ENCODE measurements at regions not wholly inside any gene's neighbourhood (a gene's known extent, or its start where the extent isn't known, plus 50 kb on each side); places are given as distances from the start of the nearest gene placed in this dataset.
A peak's percentile ranks its signal among the peaks of the same experiment; 100 is the strongest.

GRCh38 chr16:63188086-63188771 lies 1152.0 kb upstream of the CDH8 start:
- WGBS (ENCODE audit: low lambda C conversion rate, missing lambda C conversion rate): 81% methylated on average over 7 of the region's 7 CpGs
- no peaks in the 10 kb centered on the region for H3K4me1 ChIP-seq (ENCODE audit: insufficient read depth)
- no peaks in the 10 kb centered on the region for H3K79me2 ChIP-seq
- H3K27me3 ChIP-seq: no peaks in the 10 kb centered on the region
- H3K4me2 ChIP-seq: peak overlapping the region; percentile 57
- no peaks in the 10 kb centered on the region for H3K36me3 ChIP-seq (replicated peaks; ENCODE audit: insufficient read depth, low read depth)
- no peaks in the 10 kb centered on the region for H4K20me1 ChIP-seq (ENCODE audit: insufficient read depth, poor library complexity, severe bottlenecking)
- no peak overlapping the region for H3K27ac ChIP-seq
- no peaks in the 10 kb centered on the region for H3K9me2 ChIP-seq (replicated peaks; ENCODE audit: insufficient read depth)
- no peak for TF ChIP-seq EZH2phosphoT487 (IDR thresholded peaks at IDR 0.05; ENCODE audit: low read depth, severe bottlenecking, unreplicated experiment)
- TF ChIP-seq EZH2 (IDR thresholded peaks at IDR 0.05; ENCODE audit: borderline replicate concordance): no peak
- TF ChIP-seq, protein P1, sequence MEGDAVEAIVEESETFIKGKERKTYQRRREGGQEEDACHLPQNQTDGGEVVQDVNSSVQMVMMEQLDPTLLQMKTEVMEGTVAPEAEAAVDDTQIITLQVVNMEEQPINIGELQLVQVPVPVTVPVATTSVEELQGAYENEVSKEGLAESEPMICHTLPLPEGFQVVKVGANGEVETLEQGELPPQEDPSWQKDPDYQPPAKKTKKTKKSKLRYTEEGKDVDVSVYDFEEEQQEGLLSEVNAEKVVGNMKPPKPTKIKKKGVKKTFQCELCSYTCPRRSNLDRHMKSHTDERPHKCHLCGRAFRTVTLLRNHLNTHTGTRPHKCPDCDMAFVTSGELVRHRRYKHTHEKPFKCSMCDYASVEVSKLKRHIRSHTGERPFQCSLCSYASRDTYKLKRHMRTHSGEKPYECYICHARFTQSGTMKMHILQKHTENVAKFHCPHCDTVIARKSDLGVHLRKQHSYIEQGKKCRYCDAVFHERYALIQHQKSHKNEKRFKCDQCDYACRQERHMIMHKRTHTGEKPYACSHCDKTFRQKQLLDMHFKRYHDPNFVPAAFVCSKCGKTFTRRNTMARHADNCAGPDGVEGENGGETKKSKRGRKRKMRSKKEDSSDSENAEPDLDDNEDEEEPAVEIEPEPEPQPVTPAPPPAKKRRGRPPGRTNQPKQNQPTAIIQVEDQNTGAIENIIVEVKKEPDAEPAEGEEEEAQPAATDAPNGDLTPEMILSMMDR (IDR thresholded peaks at IDR 0.05; ENCODE audit: poor library complexity): no peak
- H3K4me3 ChIP-seq: no peak overlapping the region
- H2AFZ ChIP-seq: peak overlapping the region; percentile 29
- DNase-seq (ENCODE audit: low spot score): peak; percentile 17
- H3K9me3 ChIP-seq (ENCODE audit: low read depth): no peaks in the 10 kb centered on the region

DNA sequence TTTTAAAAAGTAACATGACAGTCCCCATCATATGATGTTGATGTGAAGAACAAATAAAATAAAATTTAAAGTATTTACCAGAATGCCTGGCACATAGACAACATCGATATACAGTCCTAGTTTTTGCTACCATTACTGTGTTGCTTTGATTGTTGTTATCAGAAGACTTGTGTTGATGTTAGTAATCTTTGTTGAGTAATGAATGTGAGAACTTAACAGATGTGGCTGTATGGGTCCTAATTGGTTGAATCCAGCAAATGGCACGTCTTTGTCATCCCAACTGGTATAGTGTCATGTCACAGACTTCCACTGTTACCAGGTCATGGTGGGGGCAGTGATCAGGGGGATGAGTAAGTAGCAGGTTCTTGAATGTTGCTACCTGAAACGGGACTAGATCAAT lies 1151.4 kb upstream of the CDH8 start:
- Histone ChIP-seq H3K4me1 (ENCODE audit: insufficient read depth) (no peaks in the 10 kb centered on the region), H3K27me3 (no peaks in the 10 kb centered on the region), H3K9me2 (replicated peaks; ENCODE audit: insufficient read depth) (no peaks in the 10 kb centered on the region), H4K20me1 (ENCODE audit: insufficient read depth, poor library complexity, severe bottlenecking) (no peaks in the 10 kb centered on the region), H3K9me3 (ENCODE audit: low read depth) (no peaks in the 10 kb centered on the region), H3K79me2 (no peaks in the 10 kb centered on the region), H3K4me3 (no peak overlapping the region), H3K27ac (no peak overlapping the region), H3K36me3 (replicated peaks; ENCODE audit: insufficient read depth, low read depth) (no peaks in the 10 kb centered on the region), H2AFZ (peak overlapping the region; percentile 29), H3K4me2 (no peak overlapping the region)
- TF ChIP-seq EZH2 (IDR thresholded peaks at IDR 0.05; ENCODE audit: borderline replicate concordance) (no peak), EZH2phosphoT487 (IDR thresholded peaks at IDR 0.05; ENCODE audit: low read depth, severe bottlenecking, unreplicated experiment) (no peak)
- TF ChIP-seq, protein P1 (IDR thresholded peaks at IDR 0.05; ENCODE audit: poor library complexity): no peak
- WGBS (ENCODE audit: low lambda C conversion rate, missing lambda C conversion rate): 78% methylated on average over 3 of the region's 3 CpGs
- DNase-seq (ENCODE audit: low spot score): no peak

DNA sequence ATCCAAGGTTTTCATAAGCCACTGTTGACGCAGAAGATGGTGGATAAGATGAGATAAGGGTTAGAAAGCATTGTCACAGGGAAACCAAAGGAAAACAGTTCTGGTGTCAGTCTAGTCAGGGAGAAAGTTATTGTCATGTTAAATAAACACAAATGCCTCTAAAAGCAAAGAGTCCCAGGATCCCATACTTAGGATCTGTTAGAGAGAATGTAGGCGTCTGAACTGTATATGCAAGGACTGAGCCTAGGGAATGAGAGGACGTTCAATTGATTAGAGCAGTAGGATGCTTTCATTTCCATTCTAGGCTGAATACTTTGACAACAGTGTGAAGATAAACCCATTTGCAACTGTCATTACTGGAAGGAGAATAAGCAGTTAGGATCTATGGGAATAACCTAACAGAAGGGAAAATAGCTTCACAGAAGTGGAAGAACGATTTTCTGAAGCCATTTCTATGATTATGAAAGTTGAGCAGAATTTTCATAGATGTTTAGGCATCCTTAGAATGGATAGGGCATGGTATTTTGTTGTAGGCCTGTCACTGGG lies 1149.1 kb upstream of the CDH8 start:
- no peaks in the 10 kb centered on the region for H3K79me2 ChIP-seq
- 26% methylated on average over 4 of the region's 4 CpGs for WGBS (ENCODE audit: low lambda C conversion rate, missing lambda C conversion rate)
- H2AFZ ChIP-seq: no peak overlapping the region
- DNase-seq (ENCODE audit: low spot score): no peak
- H3K27me3 ChIP-seq: no peaks in the 10 kb centered on the region
- no peaks in the 10 kb centered on the region for H4K20me1 ChIP-seq (ENCODE audit: insufficient read depth, poor library complexity, severe bottlenecking)
- TF ChIP-seq, protein P1 (IDR thresholded peaks at IDR 0.05; ENCODE audit: poor library complexity): no peak
- TF ChIP-seq EZH2 (IDR thresholded peaks at IDR 0.05; ENCODE audit: borderline replicate concordance): no peak
- no peak for TF ChIP-seq EZH2phosphoT487 (IDR thresholded peaks at IDR 0.05; ENCODE audit: low read depth, severe bottlenecking, unreplicated experiment)
- H3K4me1 ChIP-seq (ENCODE audit: insufficient read depth): no peaks in the 10 kb centered on the region
- no peak overlapping the region for H3K27ac ChIP-seq
- no peak overlapping the region for H3K4me2 ChIP-seq
- H3K36me3 ChIP-seq (replicated peaks; ENCODE audit: insufficient read depth, low read depth): no peaks in the 10 kb centered on the region
- H3K9me2 ChIP-seq (replicated peaks; ENCODE audit: insufficient read depth): no peaks in the 10 kb centered on the region
- H3K4me3 ChIP-seq: no peak overlapping the region
- no peaks in the 10 kb centered on the region for H3K9me3 ChIP-seq (ENCODE audit: low read depth)
